ENCODE measurements at regions not wholly inside any gene's neighbourhood (a gene's known extent, or its start where the extent isn't known, plus 50 kb on each side); places are given as distances from the start of the nearest gene placed in this dataset.

DNA sequence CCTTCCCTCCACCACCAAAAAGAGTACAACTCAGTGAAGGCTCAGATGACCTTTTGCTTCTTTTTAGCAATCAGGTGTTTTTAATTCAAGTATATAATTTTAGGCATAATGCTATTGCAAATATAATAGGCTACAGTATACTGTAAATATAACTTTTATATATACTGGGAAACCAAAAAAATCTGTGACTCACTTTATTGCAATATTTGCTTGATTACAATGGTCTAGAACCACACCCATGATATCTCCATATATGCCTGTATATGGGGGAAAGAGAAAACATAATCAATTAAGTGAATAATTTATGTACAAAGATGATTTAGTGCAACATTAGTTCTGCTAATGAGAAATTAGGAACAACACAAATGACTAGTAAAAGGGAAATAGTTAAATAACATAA lies 134.3 kb downstream of the TLE3 start:
- no peak for DNase-seq

DNA sequence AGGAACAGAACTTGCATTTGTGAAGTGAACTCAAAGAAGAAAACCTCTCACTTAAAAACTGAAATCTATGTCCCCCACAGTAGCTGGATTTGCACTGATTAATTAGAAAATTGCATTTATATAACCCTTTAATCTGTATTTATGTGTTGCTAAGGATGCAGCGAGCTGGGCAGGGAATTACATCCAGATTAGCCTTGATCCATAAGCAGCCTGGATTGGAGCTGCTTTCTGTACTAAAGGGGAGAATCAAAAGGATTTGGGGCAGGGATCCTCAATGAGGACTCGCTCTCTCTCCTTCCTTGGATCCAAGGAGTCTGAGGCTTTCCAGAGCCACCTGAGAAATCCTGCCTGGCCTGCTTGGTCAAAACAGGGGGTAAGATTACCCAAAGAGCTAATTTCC lies 125.9 kb downstream of the TLE3 start:
- no peak for DNase-seq

DNA sequence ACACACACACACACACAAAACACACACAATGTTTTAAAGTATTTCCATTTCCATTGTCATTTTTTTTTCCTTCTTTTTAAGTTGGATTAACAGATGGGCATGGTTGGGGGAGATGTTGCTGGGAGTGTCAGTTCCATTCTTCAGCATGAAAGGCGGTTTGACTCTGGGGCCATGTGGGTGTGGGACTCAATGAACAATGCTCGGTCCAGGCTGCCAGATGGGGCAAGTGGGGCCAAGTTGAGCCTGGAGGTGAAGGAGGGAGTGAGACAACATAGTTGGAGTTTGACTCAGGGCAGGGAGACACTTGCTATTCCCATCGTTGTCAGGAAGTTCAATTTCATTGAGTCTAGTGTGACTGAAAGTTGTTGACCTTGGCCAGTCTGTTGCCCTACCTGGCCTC lies 125.3 kb downstream of the TLE3 start:
- DNase-seq = no peak

DNA sequence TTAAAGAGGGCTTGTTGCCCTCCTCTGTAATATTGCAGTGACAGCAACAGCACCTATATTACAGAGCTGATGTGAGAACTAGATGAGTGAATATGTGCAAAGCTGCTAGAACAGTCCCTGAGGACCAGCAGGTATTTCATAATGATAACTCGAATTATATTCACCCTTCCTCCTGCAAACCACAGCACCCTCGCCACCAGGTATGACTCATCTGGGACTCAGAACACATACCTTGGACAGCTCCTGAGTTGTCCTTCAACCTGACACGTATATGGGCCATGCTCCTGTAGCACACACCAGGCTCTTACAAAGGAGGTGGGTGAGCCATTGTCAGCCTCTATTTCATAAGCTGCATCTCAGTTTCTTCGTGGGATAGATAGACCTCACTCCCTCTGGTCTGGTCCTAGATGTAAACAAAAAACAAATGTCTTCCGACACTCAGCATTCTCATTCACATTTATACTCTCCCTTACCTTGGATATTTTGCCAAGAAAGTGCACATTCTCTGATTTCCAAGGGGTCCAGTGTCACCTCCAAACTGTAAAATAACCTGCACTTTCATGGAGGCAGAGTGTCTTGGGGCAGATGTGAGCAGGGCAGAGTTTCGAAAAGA lies 124.5 kb downstream of the TLE3 start:
- DNase-seq = no peak

DNA sequence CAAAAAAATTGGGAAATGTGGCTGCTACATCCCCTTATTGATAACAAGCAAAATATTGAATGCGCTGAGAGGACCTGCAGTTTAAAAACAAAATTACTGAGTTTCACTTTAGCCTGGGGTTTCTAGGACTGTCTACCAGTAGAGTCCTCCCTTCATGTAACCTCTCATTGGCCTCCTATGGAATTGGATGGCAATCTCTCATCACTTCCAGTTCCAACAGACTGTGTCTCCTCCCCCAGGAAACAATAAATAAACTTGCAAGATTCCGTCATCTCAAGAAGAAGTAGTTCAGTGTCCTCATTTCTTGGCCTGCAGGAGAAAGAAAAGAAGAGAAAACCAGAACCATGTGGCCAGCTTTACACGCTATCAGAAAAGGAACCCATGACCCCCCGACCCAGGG lies 123.8 kb downstream of the TLE3 start:
- no peak for DNase-seq

GRCh38 chr15:69974321-69974720 lies 123.4 kb downstream of the TLE3 start:
- no peak for DNase-seq

DNA sequence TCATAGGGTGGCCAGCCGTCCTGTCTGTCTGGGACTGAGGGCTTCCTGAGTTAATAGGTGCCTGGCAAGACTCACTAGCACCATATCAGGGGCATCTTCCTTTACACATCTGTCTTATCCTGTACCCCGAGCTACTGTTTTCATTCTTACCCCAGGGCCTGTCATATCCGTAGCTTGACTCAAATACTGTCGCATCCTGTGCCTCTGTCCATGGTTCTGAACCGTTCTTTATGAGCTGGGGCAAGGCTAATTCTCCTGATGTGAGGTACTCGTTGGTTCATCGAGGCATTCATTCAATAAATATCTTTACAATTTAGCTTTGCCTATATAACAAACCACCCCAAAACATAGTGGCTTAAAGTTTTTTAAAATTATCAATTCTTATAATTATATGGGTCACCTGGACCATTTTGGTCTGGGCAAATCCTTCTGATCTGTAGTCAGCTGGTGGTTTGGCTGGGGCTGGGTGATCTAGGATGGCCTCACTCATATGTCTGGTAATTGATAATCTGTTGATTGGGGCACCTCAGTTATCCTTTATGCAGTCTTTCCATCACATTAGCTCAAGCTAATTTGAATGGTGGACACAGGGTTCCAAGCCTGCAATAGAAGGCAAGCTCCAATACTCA lies 121.2 kb downstream of the TLE3 start:
- no peak for DNase-seq

DNA sequence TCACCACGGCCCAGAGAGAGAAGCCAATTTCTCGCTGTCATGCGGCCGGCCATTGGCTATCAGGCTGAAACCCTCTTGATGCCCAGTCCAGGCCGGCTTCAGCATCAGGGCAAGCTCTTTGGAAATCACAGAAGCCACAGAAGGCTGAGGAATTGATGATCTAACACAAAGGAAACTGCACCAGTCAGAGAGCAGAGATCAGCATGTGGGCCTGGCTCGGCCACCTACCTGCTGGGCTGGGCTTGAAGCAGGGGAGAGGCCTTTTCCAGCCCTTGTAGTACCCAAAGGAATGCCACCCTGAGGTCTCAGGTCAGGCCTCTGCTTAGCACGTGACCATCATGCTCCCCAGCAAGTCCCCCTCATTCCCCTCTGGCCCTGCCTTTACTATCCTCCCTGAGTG lies 119.1 kb downstream of the TLE3 start:
- no peak for DNase-seq

DNA sequence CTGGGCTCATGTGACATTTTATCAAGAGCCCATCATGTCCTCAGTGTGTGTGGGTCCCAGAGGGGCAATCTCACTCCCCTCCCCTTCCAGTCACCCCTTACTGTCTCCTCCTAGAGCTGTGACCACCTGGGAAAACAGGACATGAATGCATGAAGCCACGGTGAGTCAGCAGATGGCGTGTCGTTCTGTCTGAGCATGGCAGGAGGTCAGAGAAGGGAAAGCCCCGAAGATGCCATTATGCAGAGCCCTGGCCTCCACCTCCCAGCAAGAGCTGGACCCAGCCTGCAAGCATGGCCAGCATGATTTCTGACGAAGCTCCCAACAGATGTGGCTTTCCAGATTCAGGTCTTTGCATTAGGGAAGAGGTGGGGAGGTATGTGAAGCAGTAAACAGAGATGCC lies 118.5 kb downstream of the TLE3 start:
- no peak for DNase-seq

DNA sequence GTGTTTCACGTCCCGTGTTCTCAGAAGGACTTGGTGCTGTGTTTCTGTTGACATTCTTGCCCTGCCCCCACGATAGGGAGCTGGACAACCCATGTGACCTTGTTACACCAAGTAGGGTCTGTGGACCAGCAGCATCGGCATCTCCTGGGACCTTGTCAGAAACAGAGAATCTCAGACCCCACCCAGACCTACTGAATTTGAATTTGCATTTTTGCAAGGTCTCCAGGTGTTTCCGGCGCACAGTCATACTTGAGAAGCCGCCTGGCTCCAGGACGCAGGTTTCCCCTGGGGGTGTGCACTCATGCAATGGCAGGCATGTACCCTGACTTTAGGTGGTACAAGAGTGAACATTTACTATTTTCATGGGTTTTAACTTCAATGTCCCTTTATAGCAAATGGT lies 117.9 kb downstream of the TLE3 start:
- DNase-seq = no peak

GRCh38 chr15:69980341-69981059 lies 117.2 kb downstream of the TLE3 start:
- no peak for DNase-seq

DNA sequence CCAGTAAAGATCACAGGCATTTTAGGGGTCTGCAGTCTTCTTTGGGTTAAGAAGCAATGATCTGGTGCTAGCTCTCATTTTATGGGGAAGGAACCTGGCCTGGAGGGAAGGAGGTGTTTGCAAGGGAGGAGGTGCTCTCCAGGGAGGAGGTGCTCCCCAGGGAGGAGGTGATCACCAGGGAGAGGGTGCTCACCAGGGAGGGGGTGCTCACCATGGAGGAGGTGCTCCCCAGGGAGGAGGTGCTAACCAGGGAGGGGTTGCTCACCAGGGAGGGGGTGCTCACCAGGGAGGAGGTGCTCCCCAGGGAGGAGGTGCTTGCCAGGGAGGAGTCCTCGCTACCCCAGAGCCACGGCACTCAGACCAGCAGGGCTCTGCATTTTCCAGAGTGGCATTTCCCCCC lies 115.7 kb downstream of the TLE3 start:
- no peak for DNase-seq

DNA sequence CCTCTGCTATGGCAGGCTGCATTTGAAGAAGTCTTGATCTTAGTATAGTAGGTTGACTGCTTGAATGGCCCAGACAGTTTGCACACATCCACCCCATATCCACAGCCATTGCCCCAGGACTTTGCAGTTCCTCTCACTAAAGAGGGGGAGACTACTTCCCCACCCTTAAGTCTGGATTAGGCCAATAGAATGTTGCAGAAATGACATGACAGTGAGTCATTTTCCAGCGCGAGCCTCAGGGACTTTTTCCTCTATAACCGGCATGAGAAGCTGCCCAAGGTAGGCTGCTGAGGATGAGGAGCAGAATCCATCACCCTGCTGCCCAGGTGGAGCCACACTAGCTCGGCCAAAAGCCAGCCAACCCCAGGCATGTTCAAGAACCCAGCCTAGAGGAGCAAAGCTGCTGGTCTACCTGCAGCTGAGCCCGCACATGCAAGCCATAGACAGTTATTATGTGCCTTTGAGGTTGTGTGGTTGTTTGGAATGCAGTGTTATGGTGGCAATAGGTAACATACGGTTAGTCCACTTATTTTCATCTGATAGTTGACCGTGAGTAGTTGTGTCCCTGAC lies 113.9 kb downstream of the TLE3 start:
- DNase-seq = no peak

GRCh38 chr15:69987492-69988489 lies 109.9 kb downstream of the TLE3 start:
- no peak for DNase-seq

GRCh38 chr15:69988541-69989225 lies 109.0 kb downstream of the TLE3 start:
- DNase-seq = no peak

GRCh38 chr15:69990566-69991421 lies 106.9 kb downstream of the TLE3 start:
- DNase-seq = no peak

GRCh38 chr15:69991551-69991980 lies 106.2 kb downstream of the TLE3 start:
- no peak for DNase-seq

- no peak for DNase-seq
These were observed 105.4 kb downstream of the TLE3 start for GRCh38 chr15:69992348-69992747.

DNA sequence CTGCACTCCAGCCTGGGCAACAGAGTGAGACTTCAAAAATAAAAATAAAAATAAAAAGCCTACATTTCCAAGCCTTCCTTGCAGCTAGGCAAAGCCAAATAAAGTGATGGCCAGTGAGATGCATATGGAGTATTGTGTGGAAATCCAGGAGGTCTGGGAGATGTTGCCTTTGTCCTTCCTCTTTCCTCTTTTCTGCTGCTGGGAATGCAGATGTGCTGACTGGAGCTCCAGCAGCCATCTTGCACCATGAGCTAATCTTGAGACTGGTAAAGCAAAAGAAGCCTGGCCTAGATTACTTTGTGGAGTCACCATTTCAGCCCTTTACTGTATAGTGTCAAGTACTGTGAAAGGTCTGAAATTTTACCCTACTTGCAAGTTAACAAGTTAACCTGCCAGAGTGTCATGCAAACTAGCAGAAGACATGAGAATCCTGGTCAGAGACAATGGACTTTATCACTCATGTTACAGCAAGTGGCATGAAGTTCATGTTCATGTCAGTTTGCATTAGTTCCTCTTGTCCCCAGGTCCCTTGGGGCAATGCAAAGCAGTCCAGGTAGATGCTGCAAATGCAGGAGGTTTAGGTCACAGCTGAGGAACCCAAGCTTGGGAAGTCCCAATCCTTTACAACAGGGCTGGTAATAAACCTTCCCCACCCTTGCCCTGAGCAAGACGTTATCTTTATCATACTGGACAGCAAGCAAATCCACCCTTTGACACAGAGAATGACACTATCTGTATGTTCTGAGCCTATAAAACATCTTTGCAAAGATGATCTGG lies 103.1 kb downstream of the TLE3 start:
- DNase-seq = no peak

Measured in NCI-H2081 treated with DMSO at 0.1 percent for 48 hours (cell line).